MM.1S (cell line): ENCODE measurements at regions not wholly inside any gene's neighbourhood (a gene's known extent, or its start where the extent isn't known, plus 50 kb on each side); places are given as distances from the start of the nearest gene placed in this dataset.

Experiments used
- EZH2 ChIP-seq: fragments of 300-600 bp; sonication (generic); optimal IDR thresholded peaks from 2 replicates; pipeline ENCODE3; 2017; ENCODE audit warnings: low read depth, mild to moderate bottlenecking, antibody characterized with exemption, low read length, mixed read lengths
- TF ChIP-seq, protein P1 (sequence below): fragments of 300-600 bp; sonication (generic); IDR thresholded peaks from 2 replicates; pipeline ENCODE4 v1.5.1; 2016; ENCODE audit warnings: antibody characterized with exemption, low read length, mixed read lengths

DNA sequence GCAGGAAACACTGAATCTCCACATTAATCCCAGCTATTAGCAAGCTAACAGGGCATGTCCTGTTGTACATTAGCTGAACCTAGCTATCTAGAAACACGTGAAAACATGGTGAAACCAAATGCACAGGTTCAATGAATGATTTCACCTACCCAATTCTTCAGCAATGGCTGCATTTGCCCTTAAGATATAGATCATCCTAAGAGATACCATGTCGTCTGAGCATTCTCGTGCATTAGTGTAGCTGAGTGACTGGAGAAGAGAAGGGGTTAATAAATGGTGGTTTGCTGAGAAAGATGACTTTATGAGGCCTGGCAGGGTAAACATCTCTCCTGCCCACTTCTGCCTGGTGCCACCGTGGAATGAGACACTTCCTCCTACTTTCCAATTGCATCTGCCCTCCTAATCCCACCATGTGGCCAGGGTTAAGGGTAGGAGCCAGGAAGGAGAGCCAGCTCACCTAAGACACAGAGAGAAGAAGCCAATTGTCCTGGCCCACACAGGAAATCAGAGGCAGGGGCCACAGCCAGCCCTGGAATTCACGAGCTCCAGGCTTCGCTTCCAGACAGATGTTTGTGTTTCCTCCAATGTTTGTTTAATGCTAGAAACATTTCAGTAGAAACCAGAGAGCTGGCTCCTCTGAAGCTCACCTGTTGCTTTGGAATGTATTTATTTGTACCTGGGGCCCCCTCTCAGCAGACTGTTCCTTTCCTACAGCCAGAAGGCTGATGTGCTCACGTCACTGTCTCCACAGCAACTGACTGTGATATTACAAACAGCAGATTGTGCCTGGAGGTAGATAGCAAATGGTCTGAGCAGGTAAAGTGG lies 126.0 kb upstream of the PARP11 start:
- TF ChIP-seq, protein P1, sequence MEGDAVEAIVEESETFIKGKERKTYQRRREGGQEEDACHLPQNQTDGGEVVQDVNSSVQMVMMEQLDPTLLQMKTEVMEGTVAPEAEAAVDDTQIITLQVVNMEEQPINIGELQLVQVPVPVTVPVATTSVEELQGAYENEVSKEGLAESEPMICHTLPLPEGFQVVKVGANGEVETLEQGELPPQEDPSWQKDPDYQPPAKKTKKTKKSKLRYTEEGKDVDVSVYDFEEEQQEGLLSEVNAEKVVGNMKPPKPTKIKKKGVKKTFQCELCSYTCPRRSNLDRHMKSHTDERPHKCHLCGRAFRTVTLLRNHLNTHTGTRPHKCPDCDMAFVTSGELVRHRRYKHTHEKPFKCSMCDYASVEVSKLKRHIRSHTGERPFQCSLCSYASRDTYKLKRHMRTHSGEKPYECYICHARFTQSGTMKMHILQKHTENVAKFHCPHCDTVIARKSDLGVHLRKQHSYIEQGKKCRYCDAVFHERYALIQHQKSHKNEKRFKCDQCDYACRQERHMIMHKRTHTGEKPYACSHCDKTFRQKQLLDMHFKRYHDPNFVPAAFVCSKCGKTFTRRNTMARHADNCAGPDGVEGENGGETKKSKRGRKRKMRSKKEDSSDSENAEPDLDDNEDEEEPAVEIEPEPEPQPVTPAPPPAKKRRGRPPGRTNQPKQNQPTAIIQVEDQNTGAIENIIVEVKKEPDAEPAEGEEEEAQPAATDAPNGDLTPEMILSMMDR, result no peak
- TF ChIP-seq EZH2, result no peak
